ENCODE measurements at regions not wholly inside any gene's neighbourhood (a gene's known extent, or its start where the extent isn't known, plus 50 kb on each side); places are given as distances from the start of the nearest gene placed in this dataset.

DNA sequence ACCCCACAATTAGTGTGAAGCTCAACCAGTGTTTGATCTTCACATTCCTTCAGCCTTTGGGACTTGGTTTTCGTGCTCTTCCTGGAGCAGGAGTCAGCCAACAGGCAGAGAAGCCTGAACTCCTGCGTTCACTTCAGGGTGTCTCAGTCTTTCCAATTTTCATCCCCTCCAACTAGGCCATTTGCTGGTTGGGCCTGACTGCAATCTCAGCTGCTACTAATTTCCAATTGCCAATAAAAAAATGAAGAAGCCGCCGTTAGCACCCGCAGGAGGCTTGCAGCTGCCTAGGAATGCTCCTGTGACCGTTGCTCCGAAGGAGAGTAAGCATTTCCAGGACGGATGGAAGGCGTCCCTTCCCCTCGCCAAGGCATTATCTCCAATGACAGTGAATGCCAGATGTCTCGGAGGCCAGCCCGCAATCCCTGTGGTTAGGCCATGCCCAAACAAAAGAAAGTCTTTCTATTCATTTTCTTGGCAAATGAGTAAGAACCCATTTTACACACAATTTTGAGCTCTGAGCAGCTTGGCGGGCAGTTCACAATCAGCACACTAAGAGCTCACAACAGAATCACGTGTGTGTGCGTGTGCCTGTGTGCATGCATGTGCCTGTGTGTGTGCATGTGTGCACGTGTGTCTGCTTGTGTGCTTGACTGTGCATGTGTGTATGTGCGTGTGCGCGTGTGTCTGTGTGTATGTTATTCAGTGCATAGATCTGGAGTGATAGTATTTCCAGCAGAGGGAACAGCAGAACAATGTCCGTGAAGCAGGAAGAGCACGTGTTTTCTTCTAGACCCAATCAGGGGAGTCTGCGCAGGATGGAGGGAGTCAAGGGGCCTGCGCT lies 301.2 kb downstream of the SMOC2 start:
- intact Hi-C loops (cut with DNase I; ENCODE audit: low total_unique reads) = no loop called here
- Histone ChIP-seq H3K4me1 (no peaks in the 10 kb centered on the region), H3K36me3 (no peaks in the 10 kb centered on the region), H3K9me3 (no peaks in the 10 kb centered on the region), H3K27ac (no peak overlapping the region), H3K27me3 (no peaks in the 10 kb centered on the region), H3K4me3 (no peak overlapping the region)
- DNase-seq = no peak
- TF ChIP-seq, protein P1, sequence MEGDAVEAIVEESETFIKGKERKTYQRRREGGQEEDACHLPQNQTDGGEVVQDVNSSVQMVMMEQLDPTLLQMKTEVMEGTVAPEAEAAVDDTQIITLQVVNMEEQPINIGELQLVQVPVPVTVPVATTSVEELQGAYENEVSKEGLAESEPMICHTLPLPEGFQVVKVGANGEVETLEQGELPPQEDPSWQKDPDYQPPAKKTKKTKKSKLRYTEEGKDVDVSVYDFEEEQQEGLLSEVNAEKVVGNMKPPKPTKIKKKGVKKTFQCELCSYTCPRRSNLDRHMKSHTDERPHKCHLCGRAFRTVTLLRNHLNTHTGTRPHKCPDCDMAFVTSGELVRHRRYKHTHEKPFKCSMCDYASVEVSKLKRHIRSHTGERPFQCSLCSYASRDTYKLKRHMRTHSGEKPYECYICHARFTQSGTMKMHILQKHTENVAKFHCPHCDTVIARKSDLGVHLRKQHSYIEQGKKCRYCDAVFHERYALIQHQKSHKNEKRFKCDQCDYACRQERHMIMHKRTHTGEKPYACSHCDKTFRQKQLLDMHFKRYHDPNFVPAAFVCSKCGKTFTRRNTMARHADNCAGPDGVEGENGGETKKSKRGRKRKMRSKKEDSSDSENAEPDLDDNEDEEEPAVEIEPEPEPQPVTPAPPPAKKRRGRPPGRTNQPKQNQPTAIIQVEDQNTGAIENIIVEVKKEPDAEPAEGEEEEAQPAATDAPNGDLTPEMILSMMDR (IDR thresholded peaks at IDR 0.05) = no peak
- TF ChIP-seq POLR2A (IDR thresholded peaks at IDR 0.05) = no peak

GRCh38 chr6:168741305-168741704 lies 300.3 kb downstream of the SMOC2 start:
- intact Hi-C loops (cut with DNase I; ENCODE audit: low total_unique reads) = no loop called here
- no peaks in the 10 kb centered on the region for H3K27me3 ChIP-seq
- no peaks in the 10 kb centered on the region for H3K36me3 ChIP-seq
- H3K4me3 ChIP-seq = no peak overlapping the region
- DNase-seq = no peak
- no peaks in the 10 kb centered on the region for H3K4me1 ChIP-seq
- H3K27ac ChIP-seq = no peak overlapping the region
- no peaks in the 10 kb centered on the region for H3K9me3 ChIP-seq
- TF ChIP-seq, protein P1 (IDR thresholded peaks at IDR 0.05) = no peak
- no peak for TF ChIP-seq POLR2A (IDR thresholded peaks at IDR 0.05)

DNA sequence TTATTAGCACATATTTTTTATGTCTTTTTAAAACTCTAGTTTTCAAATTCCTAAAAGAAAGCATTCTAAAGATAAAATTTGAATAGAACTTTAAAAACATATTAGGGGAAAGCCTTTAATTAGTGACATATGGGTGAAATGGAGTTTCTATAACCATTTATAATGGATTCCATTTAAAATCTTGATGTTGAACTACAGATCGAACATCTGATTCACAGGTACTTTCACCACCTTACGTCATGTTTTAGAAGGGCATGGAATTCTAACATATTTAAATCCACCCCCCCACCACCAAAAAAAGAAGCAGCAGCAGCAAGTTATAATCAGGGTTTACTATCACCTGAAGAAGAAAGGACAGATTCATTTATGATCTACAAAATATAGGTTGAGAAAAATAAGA lies 298.4 kb downstream of the SMOC2 start:
- no peak for DNase-seq
- no peaks in the 10 kb centered on the region for H3K36me3 ChIP-seq
- intact Hi-C loops (cut with DNase I; ENCODE audit: low total_unique reads) = no loop called here
- no peaks in the 10 kb centered on the region for H3K9me3 ChIP-seq
- no peak overlapping the region for H3K4me3 ChIP-seq
- H3K27ac ChIP-seq = no peak overlapping the region
- TF ChIP-seq, protein P1 (IDR thresholded peaks at IDR 0.05) = no peak
- TF ChIP-seq POLR2A (IDR thresholded peaks at IDR 0.05) = no peak
- H3K4me1 ChIP-seq = no peaks in the 10 kb centered on the region
- no peaks in the 10 kb centered on the region for H3K27me3 ChIP-seq

- no peaks in the 10 kb centered on the region for H3K36me3 ChIP-seq
- no peak overlapping the region for H3K4me3 ChIP-seq
- no peaks in the 10 kb centered on the region for H3K27me3 ChIP-seq
- TF ChIP-seq POLR2A (IDR thresholded peaks at IDR 0.05) = no peak
- TF ChIP-seq, protein P1 (IDR thresholded peaks at IDR 0.05) = no peak
- intact Hi-C loops (cut with DNase I; ENCODE audit: low total_unique reads) = no loop called here
- no peak for DNase-seq
- no peaks in the 10 kb centered on the region for H3K9me3 ChIP-seq
- no peak overlapping the region for H3K27ac ChIP-seq
- no peaks in the 10 kb centered on the region for H3K4me1 ChIP-seq
These were observed 296.5 kb downstream of the SMOC2 start for GRCh38 chr6:168737481-168737880.

GRCh38 chr6:168737014-168737413 lies 296.0 kb downstream of the SMOC2 start:
- no peak for TF ChIP-seq POLR2A (IDR thresholded peaks at IDR 0.05)
- TF ChIP-seq, protein P1 (IDR thresholded peaks at IDR 0.05) = no peak
- no peaks in the 10 kb centered on the region for H3K36me3 ChIP-seq
- H3K27me3 ChIP-seq = no peaks in the 10 kb centered on the region
- no peak overlapping the region for H3K4me3 ChIP-seq
- H3K9me3 ChIP-seq = no peaks in the 10 kb centered on the region
- no peaks in the 10 kb centered on the region for H3K4me1 ChIP-seq
- no peak for DNase-seq
- H3K27ac ChIP-seq = no peak overlapping the region
- intact Hi-C loops (cut with DNase I; ENCODE audit: low total_unique reads) = no loop called here
